MV-4-11 (cell line): ENCODE measurements at regions not wholly inside any gene's neighbourhood (a gene's known extent, or its start where the extent isn't known, plus 50 kb on each side); places are given as distances from the start of the nearest gene placed in this dataset.

Source experiments
- DNase-seq: peaks from one replicate; lab custom pipeline; 2025; lab: John Stamatoyannopoulos, UW

GRCh38 chr12:91577586-91578539, 395.2 kb upstream of the DCN start:
- no peak for DNase-seq

GRCh38 chr12:91576432-91576831, 393.8 kb upstream of the DCN start:
- no peak for DNase-seq

GRCh38 chr12:91575630-91576029, 393.0 kb upstream of the DCN start:
- no peak for DNase-seq

- DNase-seq, result no peak
Measured at GRCh38 chr12:91574975-91575374, 392.4 kb upstream of the DCN start.

GRCh38 chr12:91574391-91574790, 391.8 kb upstream of the DCN start:
- DNase-seq, result no peak

GRCh38 chr12:91572869-91573268, 390.3 kb upstream of the DCN start:
- no peak for DNase-seq

- DNase-seq, result no peak
Measured at GRCh38 chr12:91567100-91567485, 384.5 kb upstream of the DCN start.

- DNase-seq, result no peak
Measured at GRCh38 chr12:91566328-91567099, 383.9 kb upstream of the DCN start.

GRCh38 chr12:91565846-91566245, 383.2 kb upstream of the DCN start:
- DNase-seq, result no peak

- no peak for DNase-seq
Measured at GRCh38 chr12:91565246-91565645, 382.6 kb upstream of the DCN start.

GRCh38 chr12:91563011-91563765, 380.6 kb upstream of the DCN start:
- no peak for DNase-seq

GRCh38 chr12:91562476-91562875, 379.9 kb upstream of the DCN start:
- peak; percentile 45 for DNase-seq

- DNase-seq, result no peak
Measured at GRCh38 chr12:91561958-91562325, 379.3 kb upstream of the DCN start.

GRCh38 chr12:91561301-91561957, 378.8 kb upstream of the DCN start:
- no peak for DNase-seq

- no peak for DNase-seq
Measured at GRCh38 chr12:91556909-91557308, 374.3 kb upstream of the DCN start.

GRCh38 chr12:91555436-91556415, 373.1 kb upstream of the DCN start:
- DNase-seq, result no peak

- DNase-seq, result peak; percentile 100
Measured at GRCh38 chr12:91551927-91552326, 369.3 kb upstream of the DCN start.

- DNase-seq, result no peak
Measured at GRCh38 chr12:91551242-91551641, 368.6 kb upstream of the DCN start.

- DNase-seq, result no peak
Measured at GRCh38 chr12:91542666-91543065, 360.0 kb upstream of the DCN start.

GRCh38 chr12:91542067-91542466, 359.4 kb upstream of the DCN start:
- DNase-seq, result no peak

- no peak for DNase-seq
Measured at GRCh38 chr12:91538418-91538817, 355.8 kb upstream of the DCN start.
